Keratinocyte (primary cell): ENCODE measurements at regions not wholly inside any gene's neighbourhood (a gene's known extent, or its start where the extent isn't known, plus 50 kb on each side); places are given as distances from the start of the nearest gene placed in this dataset.

Source experiments
- DNase-seq: peaks from one replicate; pipeline ENCODE4 v3.0.0-alpha.2; 2011; ENCODE audit warnings: low read depth, missing footprints, low spot score
- FAIRE-seq: peaks from 2 replicates; lab custom pipeline; 2011; peaks lifted over from hg19 to GRCh38; lab: Jason Lieb, UNC
- H2AFZ ChIP-seq: 2 replicates; pipeline ENCODE4 v1.6.0; 2012; ENCODE audit warnings: low read length, control low read depth, inconsistent platforms; ENCODE audit not compliant: control insufficient read depth
- H3K27ac ChIP-seq: 2 replicates; pipeline ENCODE4 v1.5.1; 2011; ENCODE audit warnings: low read length; ENCODE audit not compliant: control insufficient read depth, insufficient read depth
- H3K27me3 ChIP-seq: 3 replicates; pipeline ENCODE4 v1.6.0; 2011; ENCODE audit warnings: low read length; ENCODE audit not compliant: control insufficient read depth, insufficient read depth; ENCODE audit errors: extremely low read depth
- H3K36me3 ChIP-seq, 2 experiments: 2 replicates in 1 of 2; 3 replicates in 1 of 2; pipeline ENCODE4 v1.5.1; 2011; ENCODE audit warnings: low read length in 2 of 2, mild to moderate bottlenecking in 1 of 2; ENCODE audit not compliant: control insufficient read depth in 2 of 2, insufficient read depth in 2 of 2; ENCODE audit errors: extremely low read depth in 1 of 2
- H3K4me1 ChIP-seq: 3 replicates; pipeline ENCODE4 v1.5.1; 2011; ENCODE audit warnings: low read length; ENCODE audit not compliant: control insufficient read depth, insufficient read depth; ENCODE audit errors: extremely low read depth
- H3K4me2 ChIP-seq: 3 replicates; pipeline ENCODE4 v1.6.0; 2011; ENCODE audit warnings: low read depth, low read length; ENCODE audit not compliant: control insufficient read depth, insufficient read depth; ENCODE audit errors: extremely low read depth
- H3K4me3 ChIP-seq, 3 experiments: fragments of 200-600 bp in 1 of 3; sonication (generic) in 1 of 3; 2 replicates in 2 of 3; 3 replicates in 1 of 3; pipeline ENCODE4 v1.5.1; 2011 to 2016; ENCODE audit warnings: low read length in 3 of 3, mild to moderate bottlenecking in 3 of 3, control low read depth in 2 of 3, inconsistent platforms in 1 of 3, low read depth in 1 of 3, mixed read lengths in 1 of 3, mixed run types in 1 of 3, moderate library complexity in 1 of 3; ENCODE audit not compliant: control insufficient read depth in 2 of 3, insufficient read depth in 2 of 3; ENCODE audit errors: extremely low read depth in 1 of 3
- H3K79me2 ChIP-seq: 2 replicates; pipeline ENCODE4 v1.6.0; 2012; ENCODE audit warnings: low read length; ENCODE audit not compliant: control insufficient read depth, insufficient read depth
- H3K9ac ChIP-seq: 3 replicates; pipeline ENCODE4 v1.6.0; 2011; ENCODE audit warnings: low read length; ENCODE audit not compliant: control insufficient read depth, insufficient read depth; ENCODE audit errors: extremely low read depth
- H3K9me1 ChIP-seq: 3 replicates; pipeline ENCODE4 v1.6.0; 2011; ENCODE audit warnings: low read length; ENCODE audit not compliant: control insufficient read depth, insufficient read depth; ENCODE audit errors: extremely low read depth
- H3K9me3 ChIP-seq: 2 replicates; pipeline ENCODE4 v1.5.1; 2012; ENCODE audit warnings: low read depth, low read length; ENCODE audit not compliant: control insufficient read depth
- H4K20me1 ChIP-seq: 3 replicates; pipeline ENCODE4 v1.6.0; 2011; ENCODE audit warnings: low read length; ENCODE audit not compliant: control insufficient read depth, insufficient read depth; ENCODE audit errors: extremely low read depth
- CTCF ChIP-seq, 3 experiments: IDR thresholded peaks in 1 of 3; conservative IDR thresholded peaks in 1 of 3; optimal IDR thresholded peaks in 1 of 3; 2 replicates in 2 of 3; 3 replicates in 1 of 3; pipeline versions ENCODE3 to v1.5.1; 2011; ENCODE audit warnings: low read length in 3 of 3, mild to moderate bottlenecking in 3 of 3, moderate library complexity in 2 of 3, control low read depth in 1 of 3, inconsistent platforms in 1 of 3; ENCODE audit not compliant: insufficient read depth in 2 of 3; ENCODE audit errors: extremely low read depth in 1 of 3
- EZH2 ChIP-seq: IDR thresholded peaks from one replicate; pipeline ENCODE4 v1.6.1; 2012; ENCODE audit warnings: inconsistent platforms, mild to moderate bottlenecking, low read length, moderate library complexity
- dilution Hi-C: fragments of 300-500 bp; cut with MboI; formaldehyde crosslinking; loops from one replicate; pipeline ENCODE4 v1.7.0; 2020; ENCODE audit warnings: low sequenced_read_pairs; ENCODE audit not compliant: extremely low pct_ligation_motif_present

DNA sequence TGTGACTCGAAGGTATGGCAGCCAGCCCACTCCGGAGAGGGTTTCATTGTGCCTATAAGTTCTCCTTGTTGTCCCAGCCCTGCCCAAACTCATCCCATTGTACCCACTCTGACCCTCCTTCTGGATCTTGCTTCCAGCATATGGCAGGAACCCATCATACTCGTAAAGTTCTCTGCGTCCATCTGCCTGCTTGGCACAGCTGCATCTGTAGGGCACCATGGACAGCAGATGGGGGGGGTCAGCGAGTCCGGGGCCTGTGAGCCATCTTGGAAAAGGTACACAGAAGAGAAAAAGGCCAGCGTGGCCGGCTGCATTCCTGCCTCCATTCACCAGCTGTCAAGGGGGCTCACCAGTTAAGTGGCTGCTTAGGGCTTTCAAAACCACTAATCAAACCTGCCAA is 94.9 kb upstream of the IGSF21 start:
- no peaks in the 10 kb centered on the region for H3K27me3 ChIP-seq
- no peak overlapping the region for H3K9ac ChIP-seq
- H3K4me1 ChIP-seq = no peaks in the 10 kb centered on the region
- no peak for DNase-seq
- no peaks in the 10 kb centered on the region for H3K9me1 ChIP-seq
- no peak overlapping the region for H3K4me3 ChIP-seq
- H3K9me3 ChIP-seq = no peaks in the 10 kb centered on the region
- no peaks in the 10 kb centered on the region for H3K79me2 ChIP-seq
- dilution Hi-C loops = no loop called here
- FAIRE-seq = no peak
- H3K4me2 ChIP-seq = no peak overlapping the region
- no peaks in the 10 kb centered on the region for H4K20me1 ChIP-seq
- TF ChIP-seq EZH2 = no peak
- TF ChIP-seq CTCF (optimal IDR thresholded peaks at IDR 0.05 in 1 of 3, IDR thresholded peaks at IDR 0.05 in 1 of 3, conservative IDR thresholded peaks at IDR 0.05 in 1 of 3; ENCODE audit: extremely low read depth in 1 of 3, insufficient read depth in 2 of 3, low read length in 3 of 3) = no peak
- no peaks in the 10 kb centered on the region for H3K36me3 ChIP-seq
- no peak overlapping the region for H2AFZ ChIP-seq
- no peak overlapping the region for H3K27ac ChIP-seq

- no peak for DNase-seq
- H3K4me2 ChIP-seq = no peak overlapping the region
- no peaks in the 10 kb centered on the region for H3K9me1 ChIP-seq
- no peak overlapping the region for H2AFZ ChIP-seq
- no peak overlapping the region for H3K9ac ChIP-seq
- no peaks in the 10 kb centered on the region for H3K4me1 ChIP-seq
- no peak overlapping the region for H3K4me3 ChIP-seq
- no peaks in the 10 kb centered on the region for H3K79me2 ChIP-seq
- H3K27ac ChIP-seq = no peak overlapping the region
- no peaks in the 10 kb centered on the region for H3K27me3 ChIP-seq
- no peaks in the 10 kb centered on the region for H3K9me3 ChIP-seq
- dilution Hi-C loops = no loop called here
- FAIRE-seq = no peak
- H3K36me3 ChIP-seq = no peaks in the 10 kb centered on the region
- no peaks in the 10 kb centered on the region for H4K20me1 ChIP-seq
- no peak for TF ChIP-seq EZH2
- no peak for TF ChIP-seq CTCF (optimal IDR thresholded peaks at IDR 0.05 in 1 of 3, IDR thresholded peaks at IDR 0.05 in 1 of 3, conservative IDR thresholded peaks at IDR 0.05 in 1 of 3; ENCODE audit: extremely low read depth in 1 of 3, insufficient read depth in 2 of 3, low read length in 3 of 3)
Measured at GRCh38 chr1:18013216-18013615, 94.4 kb upstream of the IGSF21 start.
